SJCRH30 (cell line): ENCODE measurements at regions not wholly inside any gene's neighbourhood (a gene's known extent, or its start where the extent isn't known, plus 50 kb on each side); places are given as distances from the start of the nearest gene placed in this dataset.

Source experiments
- DNase-seq, 2 experiments: peaks; one replicate each; pipeline ENCODE4 v3.0.0-alpha.2; 2015 to 2020
- H3K27ac ChIP-seq: fragments of 250-450 bp; sonication (Bioruptor Pico); 2 replicates; pipeline ENCODE4 v1.5.1; 2020; ENCODE audit warnings: mild to moderate bottlenecking, moderate library complexity
- H3K27me3 ChIP-seq: fragments of 250-450 bp; sonication (Bioruptor Pico); 2 replicates; pipeline ENCODE4 v1.5.1; 2020; ENCODE audit warnings: mild to moderate bottlenecking, moderate library complexity
- H3K36me3 ChIP-seq: fragments of 250-450 bp; sonication (Bioruptor Pico); 2 replicates; pipeline ENCODE4 v1.5.1; 2020; ENCODE audit warnings: mild to moderate bottlenecking, moderate library complexity
- H3K4me1 ChIP-seq: fragments of 250-450 bp; sonication (Bioruptor Pico); 2 replicates; pipeline ENCODE4 v1.5.1; 2020; ENCODE audit warnings: mild to moderate bottlenecking, moderate library complexity
- H3K4me3 ChIP-seq: fragments of 250-450 bp; sonication (Bioruptor Pico); 2 replicates; pipeline ENCODE4 v1.5.1; 2020; ENCODE audit warnings: mild to moderate bottlenecking, moderate library complexity
- H3K9me3 ChIP-seq: fragments of 250-450 bp; sonication (Bioruptor Pico); replicated peaks from 2 replicates; pipeline ENCODE4 v1.5.1; 2020; ENCODE audit warnings: mild to moderate bottlenecking, moderate library complexity

DNA sequence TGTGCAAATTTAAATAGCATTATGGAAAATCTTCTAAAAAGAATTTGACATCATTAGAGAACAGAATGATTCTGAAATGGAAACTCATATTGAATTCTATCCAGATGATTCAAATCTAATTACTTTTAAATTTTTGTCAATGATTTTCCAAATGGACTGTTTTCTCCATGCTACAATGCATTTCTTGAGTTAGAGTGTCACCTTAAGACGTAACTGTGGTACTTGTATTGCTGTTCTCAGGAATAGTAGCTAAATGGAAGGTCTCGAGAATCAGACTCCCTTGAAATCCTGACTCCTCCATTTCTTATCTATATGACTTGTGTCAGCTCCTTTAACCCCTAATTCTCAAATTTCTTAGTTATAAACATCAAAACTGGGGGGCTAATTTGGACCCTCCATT lies 102.3 kb downstream of the P2RY1 start:
- no peaks in the 10 kb centered on the region for H3K27me3 ChIP-seq
- H3K27ac ChIP-seq: no peak overlapping the region
- no peaks in the 10 kb centered on the region for H3K4me1 ChIP-seq
- no peaks in the 10 kb centered on the region for H3K9me3 ChIP-seq
- no peak overlapping the region for H3K4me3 ChIP-seq
- H3K36me3 ChIP-seq: no peaks in the 10 kb centered on the region
- no peak for DNase-seq

DNA sequence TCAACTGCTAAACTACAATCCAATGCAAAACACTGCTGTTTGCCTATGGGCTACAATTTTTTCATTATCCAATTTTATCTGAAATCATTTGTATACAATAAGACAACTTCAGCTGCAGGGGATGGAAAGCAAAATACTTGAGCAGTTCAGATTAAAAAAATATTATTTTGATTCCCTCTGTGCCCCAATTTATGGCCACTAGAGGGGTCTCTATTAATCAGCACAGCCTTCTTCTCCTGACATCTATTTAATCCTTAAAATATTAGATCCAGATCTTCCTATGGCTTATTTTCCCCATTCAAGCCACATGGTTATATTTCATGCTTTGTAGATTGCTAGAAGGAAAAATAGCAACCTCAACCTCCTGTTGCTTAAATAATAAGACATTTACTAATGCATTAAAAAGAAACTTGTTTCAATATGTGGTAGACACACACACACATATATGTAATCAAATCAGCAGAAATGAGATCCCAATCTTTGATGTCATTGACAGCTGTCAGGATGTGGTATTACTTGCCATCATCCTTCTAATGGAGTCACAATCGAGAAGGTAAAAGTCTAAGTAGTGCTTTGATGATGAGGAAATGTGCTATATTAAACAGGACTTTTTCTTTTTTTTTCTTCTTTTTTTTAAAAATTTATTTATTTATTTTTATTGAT lies 104.2 kb downstream of the P2RY1 start:
- Histone ChIP-seq H3K27me3 (no peaks in the 10 kb centered on the region), H3K36me3 (no peaks in the 10 kb centered on the region), H3K27ac (no peak overlapping the region), H3K4me3 (no peak overlapping the region), H3K4me1 (no peaks in the 10 kb centered on the region), H3K9me3 (no peaks in the 10 kb centered on the region)
- DNase-seq: no peak

DNA sequence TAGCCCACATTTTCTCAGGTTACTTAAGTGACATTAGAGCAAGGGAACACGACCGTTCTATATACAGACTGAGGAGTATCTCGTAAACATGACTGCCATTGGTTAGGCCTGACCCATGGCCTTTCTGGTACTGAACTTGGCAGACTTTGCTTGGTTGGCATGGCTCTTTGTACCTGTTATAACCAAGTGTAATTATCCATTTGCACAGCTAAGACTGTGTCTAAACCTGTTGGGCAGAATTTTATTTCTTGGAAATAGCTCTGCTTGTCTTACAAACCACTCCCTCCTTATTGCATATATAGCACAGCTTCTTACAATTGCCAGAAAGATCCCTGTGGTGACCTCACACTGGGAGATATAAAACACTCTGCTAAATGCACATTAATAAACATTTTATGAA lies 106.9 kb downstream of the P2RY1 start:
- Histone ChIP-seq H3K9me3 (no peaks in the 10 kb centered on the region), H3K4me1 (no peaks in the 10 kb centered on the region), H3K27ac (no peak overlapping the region), H3K27me3 (no peaks in the 10 kb centered on the region), H3K36me3 (no peaks in the 10 kb centered on the region), H3K4me3 (no peak overlapping the region)
- no peak for DNase-seq

DNA sequence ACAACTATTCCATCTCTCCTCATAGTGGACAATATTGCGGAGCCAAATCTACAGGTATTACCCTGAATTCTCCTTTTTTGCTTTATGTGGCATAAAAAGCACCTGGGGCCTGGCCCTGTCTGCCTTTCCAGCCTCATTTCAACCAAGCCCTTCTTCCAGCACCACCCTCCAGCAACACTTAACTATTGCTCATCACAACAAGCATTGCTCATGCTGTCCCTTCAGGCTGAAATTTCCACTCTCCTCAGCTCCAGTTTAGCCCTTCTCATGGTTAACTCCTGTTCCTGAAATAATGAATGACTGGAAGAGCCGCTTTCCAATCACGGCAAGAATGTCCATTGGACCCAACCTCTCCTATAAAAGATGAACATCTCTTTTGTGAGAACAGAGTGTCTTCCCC lies 107.4 kb downstream of the P2RY1 start:
- H3K4me1 ChIP-seq: no peaks in the 10 kb centered on the region
- no peak overlapping the region for H3K27ac ChIP-seq
- no peak overlapping the region for H3K4me3 ChIP-seq
- no peak for DNase-seq
- no peaks in the 10 kb centered on the region for H3K9me3 ChIP-seq
- no peaks in the 10 kb centered on the region for H3K36me3 ChIP-seq
- no peaks in the 10 kb centered on the region for H3K27me3 ChIP-seq

DNA sequence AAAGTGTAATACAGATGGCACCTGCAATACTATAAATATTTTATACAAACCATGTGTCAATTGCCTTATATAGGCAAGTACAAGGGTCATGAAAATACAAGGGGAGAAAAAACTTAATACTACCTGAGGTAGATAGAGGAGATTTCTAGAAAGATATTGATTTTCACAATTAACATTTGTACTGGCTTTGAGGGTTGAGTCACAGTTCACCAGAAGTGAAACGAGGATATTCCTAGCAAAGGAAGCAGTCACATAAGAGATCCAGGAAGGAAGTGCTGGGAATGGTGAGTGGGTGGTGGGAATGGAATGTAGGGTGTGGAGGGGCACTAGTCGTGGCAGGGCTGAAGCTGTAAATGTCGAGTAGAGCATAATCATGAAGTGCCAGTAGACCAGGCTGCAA lies 108.7 kb downstream of the P2RY1 start:
- no peaks in the 10 kb centered on the region for H3K4me1 ChIP-seq
- no peak overlapping the region for H3K4me3 ChIP-seq
- H3K9me3 ChIP-seq: no peaks in the 10 kb centered on the region
- H3K27ac ChIP-seq: no peak overlapping the region
- DNase-seq: no peak
- H3K36me3 ChIP-seq: no peaks in the 10 kb centered on the region
- H3K27me3 ChIP-seq: no peaks in the 10 kb centered on the region

DNA sequence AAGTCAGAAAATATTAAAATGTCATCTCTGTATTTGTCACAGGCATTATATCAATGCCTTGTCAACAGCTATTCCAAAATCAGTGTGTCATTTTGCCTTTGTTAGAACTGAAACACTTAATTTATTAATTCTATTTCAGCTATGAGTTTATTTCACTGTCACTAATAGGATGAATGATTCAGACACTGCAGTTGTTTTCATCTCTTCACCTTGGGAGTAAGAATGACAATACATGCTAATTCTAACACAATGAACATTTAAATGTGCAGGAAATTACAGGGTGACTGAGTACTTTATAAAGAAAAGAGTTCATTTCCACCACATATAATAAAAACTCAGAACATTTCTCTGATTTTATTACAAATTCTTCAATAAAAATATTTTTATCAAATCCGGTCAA lies 109.7 kb downstream of the P2RY1 start:
- Histone ChIP-seq H3K36me3 (no peaks in the 10 kb centered on the region), H3K27ac (no peak overlapping the region), H3K4me1 (no peaks in the 10 kb centered on the region), H3K27me3 (no peaks in the 10 kb centered on the region), H3K9me3 (no peaks in the 10 kb centered on the region), H3K4me3 (no peak overlapping the region)
- no peak for DNase-seq

DNA sequence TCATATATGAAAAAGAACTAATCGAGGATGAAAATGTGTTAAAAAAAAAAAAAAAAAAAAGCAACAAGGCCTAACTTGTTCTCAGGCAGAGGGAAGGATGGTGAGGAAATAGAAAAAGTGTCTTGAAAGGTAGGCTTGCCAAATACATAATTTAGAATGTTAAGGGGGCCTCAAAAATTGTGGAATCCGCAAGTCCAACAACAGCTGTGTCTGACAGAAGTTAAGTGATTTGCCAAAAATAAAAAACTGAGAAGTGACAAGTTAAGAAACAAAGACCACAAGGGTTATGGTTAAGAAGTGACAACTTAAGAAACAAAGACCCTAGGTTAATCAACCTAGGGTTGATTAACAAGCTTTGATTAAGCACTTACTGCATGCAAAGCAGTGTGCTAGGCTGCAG lies 110.6 kb downstream of the P2RY1 start:
- Histone ChIP-seq H3K9me3 (no peaks in the 10 kb centered on the region), H3K27me3 (no peaks in the 10 kb centered on the region), H3K36me3 (no peaks in the 10 kb centered on the region), H3K4me3 (no peak overlapping the region), H3K4me1 (no peaks in the 10 kb centered on the region), H3K27ac (no peak overlapping the region)
- DNase-seq: no peak

DNA sequence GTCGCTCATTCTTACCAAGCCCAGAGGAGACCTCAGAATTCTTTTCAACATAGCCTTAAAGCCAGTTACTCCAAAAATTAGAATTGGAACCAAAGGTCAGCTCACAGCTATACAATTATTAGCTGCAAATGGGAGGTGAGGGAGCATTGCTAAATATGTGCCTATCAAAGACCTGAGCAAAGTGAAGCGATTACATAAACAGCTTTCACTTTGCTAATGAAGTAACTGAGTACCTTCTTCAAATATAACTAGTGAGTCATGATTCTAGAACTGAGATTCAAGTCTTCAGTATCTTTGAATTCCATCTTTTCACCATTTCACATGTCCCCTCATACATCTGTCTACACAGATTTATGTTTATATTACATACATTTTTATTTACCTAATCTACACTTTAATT lies 122.6 kb downstream of the P2RY1 start:
- no peak overlapping the region for H3K27ac ChIP-seq
- H3K4me1 ChIP-seq: no peaks in the 10 kb centered on the region
- DNase-seq: no peak
- H3K9me3 ChIP-seq: no peaks in the 10 kb centered on the region
- no peak overlapping the region for H3K4me3 ChIP-seq
- H3K36me3 ChIP-seq: no peaks in the 10 kb centered on the region
- H3K27me3 ChIP-seq: no peaks in the 10 kb centered on the region

DNA sequence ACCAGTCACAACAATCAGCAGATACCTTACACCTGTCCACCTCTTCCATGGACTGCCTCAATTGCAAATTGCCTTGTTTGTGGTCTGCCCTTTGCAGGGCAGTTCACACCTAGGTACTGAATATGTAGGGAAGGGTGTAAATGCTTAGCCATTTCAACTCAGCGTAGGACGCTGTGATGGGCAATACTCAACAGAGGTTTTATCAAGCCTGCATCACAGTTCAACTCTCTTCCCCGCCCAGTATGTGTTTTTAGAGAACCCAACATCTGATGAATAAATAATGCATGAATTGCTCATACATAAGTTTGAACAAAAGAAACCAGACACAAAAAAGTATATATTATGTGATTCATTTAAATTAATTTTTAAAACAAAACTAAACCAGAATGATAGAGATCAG lies 124.4 kb downstream of the P2RY1 start:
- Histone ChIP-seq H3K9me3 (no peaks in the 10 kb centered on the region), H3K27ac (no peak overlapping the region), H3K27me3 (no peaks in the 10 kb centered on the region), H3K36me3 (no peaks in the 10 kb centered on the region), H3K4me3 (no peak overlapping the region), H3K4me1 (no peaks in the 10 kb centered on the region)
- DNase-seq: no peak

DNA sequence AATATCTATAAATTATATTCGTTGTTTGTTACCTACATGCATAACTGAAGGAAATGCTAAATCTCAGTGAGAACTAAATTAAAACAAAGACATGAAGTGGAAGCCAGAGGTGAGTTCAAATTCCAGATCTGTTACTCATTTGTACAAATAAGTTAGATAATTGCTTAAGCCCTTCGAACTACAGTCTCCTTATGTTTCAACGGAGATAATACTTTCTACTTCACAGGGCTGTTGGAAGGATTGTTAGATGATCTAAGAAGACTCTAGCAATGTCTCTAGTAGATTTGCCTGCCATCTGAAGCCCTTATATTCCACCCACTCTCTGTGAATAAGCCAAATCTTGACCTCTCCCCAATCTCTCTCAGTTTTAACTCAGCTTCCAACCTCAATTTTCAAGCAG lies 125.8 kb downstream of the P2RY1 start:
- H3K27ac ChIP-seq: no peak overlapping the region
- H3K27me3 ChIP-seq: no peaks in the 10 kb centered on the region
- DNase-seq: no peak
- no peaks in the 10 kb centered on the region for H3K9me3 ChIP-seq
- H3K36me3 ChIP-seq: no peaks in the 10 kb centered on the region
- H3K4me1 ChIP-seq: no peaks in the 10 kb centered on the region
- H3K4me3 ChIP-seq: no peak overlapping the region

DNA sequence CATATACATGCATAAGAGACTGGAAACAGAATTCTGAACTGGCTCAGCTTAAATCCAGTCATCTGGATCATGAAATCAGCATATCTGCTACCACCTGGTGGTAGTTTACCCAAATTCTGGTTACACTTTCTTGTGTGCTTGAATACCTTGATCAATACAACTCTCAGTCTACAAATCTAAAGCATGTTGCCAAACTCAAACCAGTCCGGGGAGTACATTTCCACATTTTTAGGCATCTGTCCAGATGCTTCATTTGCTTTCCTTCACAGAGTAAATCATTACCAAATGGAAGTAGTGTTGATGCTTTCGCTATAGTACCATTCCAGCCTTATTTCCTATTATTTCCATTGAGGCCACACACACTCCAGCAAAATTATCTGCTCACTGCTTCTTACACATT lies 126.4 kb downstream of the P2RY1 start:
- no peaks in the 10 kb centered on the region for H3K9me3 ChIP-seq
- no peaks in the 10 kb centered on the region for H3K27me3 ChIP-seq
- no peak overlapping the region for H3K27ac ChIP-seq
- DNase-seq: peak in 1 of 2 experiments; percentile 40
- H3K4me3 ChIP-seq: no peak overlapping the region
- H3K36me3 ChIP-seq: no peaks in the 10 kb centered on the region
- no peaks in the 10 kb centered on the region for H3K4me1 ChIP-seq

DNA sequence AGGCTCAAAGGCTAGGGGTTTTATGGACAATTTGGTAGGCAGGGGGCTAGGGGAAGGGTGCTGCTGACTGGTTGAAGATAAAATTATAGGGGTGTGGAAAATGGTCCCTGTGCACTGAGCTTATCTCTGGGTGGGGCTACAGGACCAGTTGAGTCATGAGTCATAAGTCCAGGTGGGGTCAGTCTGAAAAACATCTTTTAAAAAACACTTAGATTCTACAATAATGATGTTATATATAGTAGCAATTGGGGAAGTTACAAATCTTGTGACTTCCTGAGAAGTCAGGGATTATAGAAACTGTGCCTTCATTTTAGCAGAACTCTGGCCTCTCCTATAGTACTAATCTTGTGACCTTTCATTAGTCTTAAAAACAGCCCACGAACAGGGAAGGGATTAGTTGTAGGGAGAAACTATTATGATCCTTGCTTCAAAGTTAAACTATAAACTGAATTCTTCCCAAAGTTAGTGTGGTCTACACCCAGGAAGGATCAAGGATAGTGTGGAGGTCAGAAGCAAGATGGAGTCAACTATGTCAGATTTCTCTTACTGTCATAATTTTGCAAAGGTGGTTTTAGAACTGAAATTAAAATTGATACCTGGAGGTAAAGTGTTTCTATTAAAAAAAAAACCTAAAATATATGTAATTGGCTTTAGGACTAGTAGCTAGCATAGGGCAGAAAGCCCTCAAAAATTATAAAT lies 130.1 kb downstream of the P2RY1 start:
- no peaks in the 10 kb centered on the region for H3K27me3 ChIP-seq
- H3K4me1 ChIP-seq: no peaks in the 10 kb centered on the region
- H3K4me3 ChIP-seq: no peak overlapping the region
- H3K27ac ChIP-seq: no peak overlapping the region
- H3K9me3 ChIP-seq: no peaks in the 10 kb centered on the region
- no peaks in the 10 kb centered on the region for H3K36me3 ChIP-seq
- no peak for DNase-seq

DNA sequence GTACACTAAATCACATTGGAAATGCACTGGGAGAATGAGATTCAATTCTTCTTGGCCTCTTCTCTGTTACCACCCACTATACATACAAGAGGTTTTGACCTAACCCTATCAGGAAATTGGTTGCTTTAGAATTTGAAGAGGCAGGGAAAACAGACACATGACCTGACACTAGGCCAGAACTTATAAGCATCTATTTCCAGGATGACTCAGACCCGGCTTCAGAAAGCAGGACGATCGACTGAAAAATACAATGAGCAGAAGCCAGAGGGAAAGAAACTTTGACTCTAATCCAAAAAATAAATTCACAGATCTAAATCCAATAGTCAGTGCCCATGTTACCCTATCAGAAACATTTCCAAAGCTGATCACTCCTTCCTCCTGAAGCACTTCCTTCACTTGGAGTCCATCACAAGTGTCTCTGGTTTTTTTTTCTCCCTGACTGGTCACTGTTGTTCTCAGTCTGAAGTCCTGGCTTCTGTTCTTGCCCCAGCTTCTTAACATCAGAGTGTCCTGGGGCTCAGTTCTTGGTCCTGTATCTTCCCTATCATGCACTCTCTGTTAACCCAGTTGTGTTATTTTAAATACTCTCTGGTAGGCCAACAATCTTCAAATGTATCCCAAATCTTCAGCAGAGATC lies 133.6 kb downstream of the P2RY1 start:
- no peak for DNase-seq
- no peak overlapping the region for H3K4me3 ChIP-seq
- H3K36me3 ChIP-seq: no peaks in the 10 kb centered on the region
- H3K27me3 ChIP-seq: no peaks in the 10 kb centered on the region
- no peaks in the 10 kb centered on the region for H3K9me3 ChIP-seq
- H3K4me1 ChIP-seq: no peaks in the 10 kb centered on the region
- no peak overlapping the region for H3K27ac ChIP-seq

DNA sequence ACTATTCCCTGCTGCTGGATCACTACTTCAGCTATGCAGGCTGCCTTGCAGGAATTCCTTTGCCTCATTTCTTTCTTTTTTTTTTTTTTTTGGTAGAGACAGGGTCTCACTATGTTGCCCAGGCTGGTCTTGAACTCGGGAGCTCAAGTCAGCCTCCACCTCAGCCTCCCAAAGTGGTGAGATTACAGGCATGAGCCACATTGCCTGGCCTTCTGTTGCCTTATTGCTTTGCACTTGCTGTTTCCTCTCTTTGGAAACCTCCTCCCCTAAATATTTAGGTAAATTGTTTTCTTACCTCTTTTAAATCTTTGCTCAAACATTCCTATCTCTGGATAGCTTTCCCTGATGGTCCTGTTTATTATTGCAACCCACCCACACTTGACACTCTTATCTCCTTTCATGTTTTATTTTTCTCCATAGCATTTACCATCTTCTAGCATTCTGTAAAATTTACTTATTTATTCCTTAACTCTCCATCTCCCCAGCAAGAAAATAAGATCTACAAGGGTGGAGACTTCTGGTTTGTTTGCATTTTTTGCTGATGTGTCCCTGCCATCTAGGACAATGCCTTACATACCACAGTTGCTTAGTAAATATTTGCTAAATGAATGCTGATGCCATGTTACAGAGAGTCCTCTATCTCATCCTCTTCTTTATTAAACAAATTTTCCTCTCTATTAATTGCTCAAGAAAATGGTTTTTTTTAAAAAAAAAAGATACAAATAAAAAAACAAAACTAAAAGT lies 134.8 kb downstream of the P2RY1 start:
- no peak for DNase-seq

DNA sequence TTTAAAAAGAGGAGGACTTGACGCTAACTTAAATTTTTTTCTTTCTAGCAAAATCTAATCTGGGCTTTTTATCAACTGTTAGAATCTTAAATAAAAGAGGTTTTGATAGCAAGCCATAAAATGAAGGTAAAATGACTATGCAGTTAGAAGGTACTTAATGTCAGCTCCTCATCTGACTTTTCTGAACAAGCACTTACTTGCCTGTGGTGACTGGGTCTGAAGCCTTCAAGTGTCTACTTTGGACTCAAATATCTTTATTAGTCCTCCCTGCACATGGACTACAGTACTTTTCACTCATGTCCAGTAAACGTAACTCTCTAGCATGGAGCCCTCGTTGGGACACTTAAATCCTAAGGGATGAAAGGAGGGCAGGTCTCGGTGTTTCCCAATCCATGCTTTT lies 135.9 kb downstream of the P2RY1 start:
- Histone ChIP-seq H3K27ac (no peak overlapping the region), H3K36me3 (no peaks in the 10 kb centered on the region), H3K4me3 (no peak overlapping the region), H3K4me1 (no peaks in the 10 kb centered on the region), H3K27me3 (no peaks in the 10 kb centered on the region), H3K9me3 (no peaks in the 10 kb centered on the region)
- DNase-seq: no peak

More for the DNA sequence above, 134.8 kb downstream of the P2RY1 start:
- H3K36me3 ChIP-seq: no peaks in the 10 kb centered on the region
- no peaks in the 10 kb centered on the region for H3K9me3 ChIP-seq
- no peaks in the 10 kb centered on the region for H3K27me3 ChIP-seq
- no peak overlapping the region for H3K4me3 ChIP-seq
- no peak overlapping the region for H3K27ac ChIP-seq
- H3K4me1 ChIP-seq: no peaks in the 10 kb centered on the region
